ENCODE measurements at regions not wholly inside any gene's neighbourhood (a gene's known extent, or its start where the extent isn't known, plus 50 kb on each side); places are given as distances from the start of the nearest gene placed in this dataset.
"Not testable (repeated sequence)": the region's sequence is repeated elsewhere in the genome, so short reads cannot be mapped to it uniquely, and the experiment has no call there.

GRCh38 chr3:170660139-170660538 lies 74.3 kb upstream of the SLC7A14 start:
- DNase-seq (ENCODE audit: low read depth in 1 of 2, low spot score in 1 of 2), result no peak

DNA sequence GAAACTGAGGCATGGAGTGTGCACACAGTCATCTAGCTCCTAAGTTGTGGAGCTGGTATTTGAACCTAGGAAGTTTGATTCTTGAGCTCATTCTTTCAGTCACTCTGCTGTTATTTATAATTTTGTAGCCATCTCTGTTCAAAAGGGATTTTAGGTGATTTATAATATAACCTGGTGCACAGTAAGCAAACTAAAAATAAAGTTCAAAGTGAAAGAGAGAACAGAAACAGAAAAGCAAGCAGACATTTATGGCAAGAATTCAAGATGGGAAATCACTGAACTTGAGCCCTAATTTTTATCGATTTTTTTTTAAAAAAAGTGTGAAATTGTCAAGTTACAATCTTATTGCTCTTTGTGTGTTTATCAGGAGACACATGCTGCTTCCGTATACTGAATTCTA lies 71.4 kb upstream of the SLC7A14 start:
- no peak for DNase-seq (ENCODE audit: low read depth in 1 of 2, low spot score in 1 of 2)

DNA sequence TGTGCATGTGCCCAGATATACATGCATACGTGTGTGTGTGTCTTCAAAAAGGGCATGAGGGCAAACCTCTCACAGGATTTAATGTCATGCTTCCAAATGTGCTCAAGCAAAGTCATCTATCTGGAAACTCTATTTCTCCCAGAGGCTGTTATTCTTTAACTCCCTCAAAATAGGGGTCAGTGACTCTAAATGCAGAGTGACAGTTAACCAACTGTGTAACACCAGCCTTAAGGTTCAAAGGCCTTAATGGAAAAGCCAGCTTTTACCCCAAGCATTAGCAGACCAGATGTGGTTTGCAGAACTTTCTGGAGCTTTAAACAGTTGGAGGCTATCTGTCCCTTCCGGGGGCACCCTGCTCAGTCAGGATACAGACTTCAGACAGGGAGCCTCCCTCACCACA lies 70.4 kb upstream of the SLC7A14 start:
- DNase-seq (ENCODE audit: low read depth in 1 of 2, low spot score in 1 of 2), result no peak

- no peak for DNase-seq (ENCODE audit: low read depth in 1 of 2, low spot score in 1 of 2)
These were observed 67.9 kb upstream of the SLC7A14 start for GRCh38 chr3:170653801-170654200.

- no peak for DNase-seq (ENCODE audit: low read depth in 1 of 2, low spot score in 1 of 2)
These were observed 65.5 kb upstream of the SLC7A14 start for GRCh38 chr3:170651260-170651845.

DNA sequence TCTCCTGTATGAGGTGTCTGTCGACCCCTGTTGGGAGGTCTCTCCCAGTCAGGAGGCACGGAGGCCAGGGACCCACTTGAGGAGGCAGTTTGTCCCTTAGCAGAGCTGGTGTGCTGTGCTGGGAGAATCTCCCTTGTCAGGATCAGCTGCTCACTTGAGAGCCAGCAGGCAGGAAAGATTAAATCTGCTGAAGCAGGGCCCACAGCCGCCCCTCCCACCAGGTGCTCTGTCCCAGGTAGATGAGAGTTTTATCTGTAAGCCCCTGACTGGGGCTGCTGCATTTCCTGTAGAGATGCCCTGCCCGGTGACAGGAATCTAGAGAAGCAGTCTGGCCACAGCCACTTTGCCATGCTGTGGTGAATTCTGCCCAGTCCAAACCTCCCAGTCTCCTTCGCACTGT lies 64.7 kb upstream of the SLC7A14 start:
- not testable (repeated sequence) for DNase-seq (ENCODE audit: low read depth in 1 of 2, low spot score in 1 of 2)

DNA sequence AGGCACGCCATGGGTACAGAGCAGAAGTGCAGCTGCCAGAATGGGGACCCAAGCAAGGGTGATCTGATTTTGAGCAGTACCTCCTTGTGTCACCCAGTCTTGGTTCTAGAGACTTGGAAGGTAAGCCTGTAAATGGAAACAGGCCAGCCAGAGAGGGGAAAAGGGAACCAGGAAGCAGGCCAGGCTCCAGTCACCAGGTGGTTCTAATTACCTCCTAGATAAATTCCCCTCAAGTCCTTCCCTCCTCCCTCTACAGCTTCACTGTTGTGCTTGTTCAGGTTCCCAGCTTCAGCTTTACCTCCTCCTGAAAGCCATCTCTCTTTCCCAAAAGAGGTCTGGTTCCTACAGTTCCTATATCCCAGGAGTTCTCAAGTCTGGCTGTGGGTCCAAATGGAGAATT lies 58.8 kb upstream of the SLC7A14 start:
- no peak for DNase-seq (ENCODE audit: low read depth in 1 of 2, low spot score in 1 of 2)

- no peak for DNase-seq (ENCODE audit: low read depth in 1 of 2, low spot score in 1 of 2)
These were observed 58.0 kb upstream of the SLC7A14 start for GRCh38 chr3:170643831-170644230.

- DNase-seq (ENCODE audit: low read depth in 1 of 2, low spot score in 1 of 2), result no peak
These were observed 57.2 kb upstream of the SLC7A14 start for GRCh38 chr3:170642882-170643601.

DNA sequence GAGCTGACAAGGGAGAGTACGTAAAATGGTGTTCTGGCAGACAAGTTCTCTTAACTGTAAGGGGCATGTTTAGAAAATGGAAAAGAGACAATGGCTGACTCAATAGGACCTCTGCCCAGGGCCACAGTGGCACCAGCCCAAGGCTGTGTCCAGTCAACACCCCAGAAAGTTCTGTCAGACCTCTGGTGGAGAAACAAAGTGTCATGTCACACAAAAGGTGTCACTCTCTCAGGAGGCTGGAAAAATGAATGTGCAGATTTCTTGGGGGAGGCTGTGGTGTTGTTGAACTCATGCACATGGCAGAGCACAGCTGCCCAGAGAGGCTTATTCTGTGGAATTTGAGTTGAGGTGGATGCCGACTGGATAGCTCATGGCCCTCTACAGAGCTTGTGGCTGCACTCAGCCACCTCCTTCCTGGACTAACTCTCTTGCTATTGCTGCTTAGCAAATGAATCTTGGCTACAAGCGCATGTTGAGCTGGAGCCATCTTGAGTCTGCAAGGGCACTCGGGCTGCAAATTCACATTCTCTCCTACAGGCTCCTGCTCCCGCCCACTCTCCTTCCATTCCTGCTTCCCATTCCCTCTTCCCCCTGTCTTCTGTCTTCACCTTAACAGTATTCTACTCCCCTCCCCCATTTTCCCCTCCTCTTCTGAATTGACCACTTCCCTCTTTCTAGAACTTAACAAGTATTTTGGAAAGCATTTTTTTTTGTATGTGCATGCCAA lies 55.8 kb upstream of the SLC7A14 start:
- DNase-seq (ENCODE audit: low read depth in 1 of 2, low spot score in 1 of 2), result no peak

GRCh38 chr3:170640737-170641171 lies 54.9 kb upstream of the SLC7A14 start:
- no peak for DNase-seq (ENCODE audit: low read depth in 1 of 2, low spot score in 1 of 2)

DNA sequence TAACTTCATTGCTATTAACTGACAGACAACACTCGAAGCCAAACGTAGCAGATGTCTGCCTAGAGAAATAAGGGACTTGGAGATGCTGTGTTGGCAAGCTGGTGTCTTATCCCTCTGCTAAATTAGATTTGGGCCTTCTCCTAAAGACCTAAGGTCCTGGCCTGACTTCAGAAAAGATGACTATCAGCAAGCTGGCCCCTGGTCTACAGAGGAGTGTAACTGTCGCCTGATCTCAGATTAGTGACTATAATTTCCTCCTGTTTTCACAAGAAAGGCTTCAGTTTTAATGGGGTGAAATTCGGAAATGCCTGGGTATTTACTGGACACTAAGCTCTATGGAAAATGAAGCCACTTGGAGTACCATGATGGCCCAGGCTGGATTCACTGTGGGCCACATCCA lies 53.1 kb upstream of the SLC7A14 start:
- no peak for DNase-seq (ENCODE audit: low read depth in 1 of 2, low spot score in 1 of 2)

- no peak for DNase-seq (ENCODE audit: low read depth in 1 of 2, low spot score in 1 of 2)
These were observed 51.4 kb upstream of the SLC7A14 start for GRCh38 chr3:170637306-170637705.

DNA sequence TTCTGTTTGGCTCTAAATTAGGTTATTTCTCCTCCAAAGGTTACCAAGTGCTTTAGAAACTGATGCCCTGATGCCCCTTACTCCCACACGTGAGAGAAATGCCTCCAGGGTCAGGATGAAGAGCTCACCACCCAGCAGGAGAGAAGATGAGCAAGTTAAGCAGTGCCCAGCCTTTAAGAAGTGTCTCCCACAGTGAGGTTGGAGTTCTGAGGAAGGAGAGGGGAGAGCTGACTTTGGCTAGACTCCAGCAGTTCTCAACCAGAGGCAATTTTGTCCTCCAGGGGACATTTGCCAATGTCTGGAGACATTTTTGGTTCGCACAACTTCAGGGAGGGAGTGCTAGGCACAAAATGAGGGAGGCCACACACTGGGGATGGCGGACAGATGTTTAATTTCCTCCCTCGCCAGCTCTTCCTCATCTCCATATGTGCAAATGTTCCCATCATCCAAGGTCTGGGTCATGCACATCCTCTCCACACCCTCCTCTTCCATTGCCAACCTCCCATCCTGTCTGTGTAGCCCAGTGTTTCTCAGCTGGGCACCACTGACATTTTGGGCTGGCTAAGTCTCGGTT lies 50.6 kb upstream of the SLC7A14 start:
- DNase-seq (ENCODE audit: low read depth in 1 of 2, low spot score in 1 of 2), result no peak
